Gastroesophageal sphincter (tissue), 4 donors: ENCODE measurements at regions not wholly inside any gene's neighbourhood (a gene's known extent, or its start where the extent isn't known, plus 50 kb on each side); places are given as distances from the start of the nearest gene placed in this dataset.

ENCODE experiments used
- ATAC-seq: fragments of 150-250 bp; one replicate; pipeline ENCODE4 v1.9.1; 2016; ENCODE audit warnings: mild to moderate bottlenecking, moderate library complexity
- H3K27ac ChIP-seq, 4 donors: fragments of 200-600 bp; sonication (generic) in 3 of 4; 1 replicate in 3 of 4; 2 replicates in 1 of 4; pipeline ENCODE4 v1.5.1; 2016 to 2019
- H3K27me3 ChIP-seq: fragments of 200-600 bp; sonication (generic); one replicate; pipeline ENCODE4 v1.5.1; 2019
- H3K36me3 ChIP-seq, 2 donors: fragments of 200-600 bp; sonication (generic); one replicate each; pipeline ENCODE4 v1.5.1; 2019; ENCODE audit warnings: control low read depth in 1 of 2
- H3K4me1 ChIP-seq, 3 donors: fragments of 200-600 bp; sonication (generic); 1 replicate in 2 of 3; 2 replicates in 1 of 3; pipeline ENCODE4 v1.5.1; 2016 to 2019; ENCODE audit warnings: control low read depth in 2 of 3
- H3K4me3 ChIP-seq, 2 donors: fragments of 200-600 bp; sonication (generic); one replicate each; pipeline ENCODE4 v1.5.1; 2019; ENCODE audit warnings: mild to moderate bottlenecking in 1 of 2, moderate library complexity in 1 of 2
- H3K9me3 ChIP-seq, 3 donors: fragments of 200-600 bp; sonication (generic); one replicate each; pipeline ENCODE4 v1.5.1; 2017 to 2019; ENCODE audit warnings: control low read depth in 2 of 3
- EP300 ChIP-seq: sonication (generic); formaldehyde crosslinking; IDR thresholded peaks from one replicate; pipeline ENCODE4 v1.6.1; 2017; ENCODE audit warnings: antibody characterized with exemption, mild to moderate bottlenecking
- POLR2A ChIP-seq, 2 donors: fragments of 450-650 bp; IDR thresholded peaks; one replicate each; pipeline ENCODE4 v1.6.1; 2017; ENCODE audit warnings: antibody characterized with exemption in 2 of 2, mild to moderate bottlenecking in 2 of 2, moderate library complexity in 1 of 2
- POLR2AphosphoS5 ChIP-seq: sonication (generic); formaldehyde crosslinking; IDR thresholded peaks from one replicate; pipeline ENCODE4 v1.6.1; 2017; ENCODE audit warnings: antibody characterized with exemption
- WGBS, 2 donors: methylation state at CpG; one replicate each; pipeline ENCODE4 v1.1.5; 2018; ENCODE audit warnings: low coverage in 1 of 2; 5-methylcytosine and 5-hydroxymethylcytosine counted together
- TF ChIP-seq, protein P1 (sequence below), 4 experiments: fragments of 200-600 bp in 2 of 4; fragments of 450-650 bp in 2 of 4; sonication (generic) in 1 of 4; IDR thresholded peaks; one replicate each; pipeline ENCODE4 v1.5.1; 2017 to 2019; ENCODE audit warnings: antibody characterized with exemption in 4 of 4, mild to moderate bottlenecking in 2 of 4, moderate library complexity in 2 of 4

DNA sequence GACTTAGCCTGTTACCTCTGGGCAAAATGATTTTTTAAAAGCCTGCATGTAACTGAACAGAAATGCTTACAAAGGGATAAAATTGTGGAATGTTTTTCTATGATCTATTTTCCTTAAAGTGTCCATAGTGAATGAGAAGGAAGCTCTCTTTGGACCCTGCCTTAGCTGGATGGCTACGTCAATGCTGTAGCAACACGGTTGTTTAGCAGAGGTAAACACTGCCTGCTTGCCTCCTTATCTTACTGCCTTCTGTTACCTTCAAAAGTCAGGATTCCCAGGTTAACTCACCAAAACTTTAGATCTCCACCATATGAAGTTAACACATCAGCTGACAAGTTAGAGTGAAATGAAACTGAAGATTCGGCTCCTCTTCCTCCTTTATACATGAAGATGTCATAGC lies 402.6 kb downstream of the SAMD5 start:
- ATAC-seq = no peak
- Histone ChIP-seq H3K27ac (no peak overlapping the region), H3K27me3 (no peaks in the 10 kb centered on the region), H3K4me3 (no peak overlapping the region), H3K4me1 (no peaks in the 10 kb centered on the region), H3K9me3 (no peaks in the 10 kb centered on the region), H3K36me3 (no peaks in the 10 kb centered on the region)
- 95 to 96% methylated on average over 3 of the region's 3 CpGs for WGBS, 2 donors
- TF ChIP-seq, protein P1, sequence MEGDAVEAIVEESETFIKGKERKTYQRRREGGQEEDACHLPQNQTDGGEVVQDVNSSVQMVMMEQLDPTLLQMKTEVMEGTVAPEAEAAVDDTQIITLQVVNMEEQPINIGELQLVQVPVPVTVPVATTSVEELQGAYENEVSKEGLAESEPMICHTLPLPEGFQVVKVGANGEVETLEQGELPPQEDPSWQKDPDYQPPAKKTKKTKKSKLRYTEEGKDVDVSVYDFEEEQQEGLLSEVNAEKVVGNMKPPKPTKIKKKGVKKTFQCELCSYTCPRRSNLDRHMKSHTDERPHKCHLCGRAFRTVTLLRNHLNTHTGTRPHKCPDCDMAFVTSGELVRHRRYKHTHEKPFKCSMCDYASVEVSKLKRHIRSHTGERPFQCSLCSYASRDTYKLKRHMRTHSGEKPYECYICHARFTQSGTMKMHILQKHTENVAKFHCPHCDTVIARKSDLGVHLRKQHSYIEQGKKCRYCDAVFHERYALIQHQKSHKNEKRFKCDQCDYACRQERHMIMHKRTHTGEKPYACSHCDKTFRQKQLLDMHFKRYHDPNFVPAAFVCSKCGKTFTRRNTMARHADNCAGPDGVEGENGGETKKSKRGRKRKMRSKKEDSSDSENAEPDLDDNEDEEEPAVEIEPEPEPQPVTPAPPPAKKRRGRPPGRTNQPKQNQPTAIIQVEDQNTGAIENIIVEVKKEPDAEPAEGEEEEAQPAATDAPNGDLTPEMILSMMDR (IDR thresholded peaks at IDR 0.05) = no peak
- TF ChIP-seq EP300 (no peak), POLR2A (IDR thresholded peaks at IDR 0.05) (no peak), POLR2AphosphoS5 (no peak)

DNA sequence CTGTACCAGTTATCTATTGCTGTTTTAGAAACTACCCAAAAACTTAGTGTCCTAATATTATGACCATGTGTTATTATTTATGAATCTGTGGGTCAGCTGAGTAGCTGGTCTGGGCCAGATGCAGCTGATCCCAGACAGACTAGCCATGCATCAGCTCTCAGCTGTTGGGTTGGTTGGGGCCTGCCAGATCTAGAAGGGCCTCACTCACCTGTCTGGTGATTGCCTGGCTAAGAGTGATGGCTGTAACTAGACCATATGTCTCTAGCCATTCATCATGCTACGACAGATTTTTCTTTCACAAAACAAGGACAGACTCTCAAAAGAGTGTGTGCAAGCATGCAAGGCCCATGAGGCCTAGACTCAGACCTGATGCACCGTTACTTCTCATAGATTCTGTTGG lies 403.2 kb downstream of the SAMD5 start:
- Histone ChIP-seq H3K9me3 (no peaks in the 10 kb centered on the region), H3K36me3 (no peaks in the 10 kb centered on the region), H3K4me3 (no peak overlapping the region), H3K27me3 (no peaks in the 10 kb centered on the region), H3K27ac (no peak overlapping the region), H3K4me1 (no peaks in the 10 kb centered on the region)
- WGBS, 2 donors = 81 to 100% methylated on average over 1 of the region's 2 CpGs
- no peak for ATAC-seq
- TF ChIP-seq POLR2A (IDR thresholded peaks at IDR 0.05) (no peak), EP300 (no peak), POLR2AphosphoS5 (no peak)
- TF ChIP-seq, protein P1 (IDR thresholded peaks at IDR 0.05) = no peak

DNA sequence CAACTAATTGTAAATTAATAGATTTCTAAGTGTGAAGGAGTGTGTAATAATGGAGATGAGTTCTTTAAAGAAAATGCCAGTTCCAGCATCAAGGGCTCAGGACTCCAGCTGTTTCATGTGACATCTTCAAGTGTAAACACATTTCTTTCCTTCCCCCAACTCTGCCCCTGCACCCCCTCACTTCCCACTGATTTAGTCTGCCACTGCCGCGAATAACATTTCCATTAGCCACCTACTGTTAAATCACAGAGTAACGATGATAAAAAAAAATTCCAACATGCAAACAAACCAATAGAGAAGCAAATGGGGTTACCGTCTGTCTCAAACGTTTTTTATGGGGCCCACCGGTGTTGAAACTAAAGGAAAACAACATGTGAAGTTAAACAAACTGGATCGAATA lies 414.3 kb downstream of the SAMD5 start:
- TF ChIP-seq POLR2A (IDR thresholded peaks at IDR 0.05) = no peak
- no peaks in the 10 kb centered on the region for H3K36me3 ChIP-seq
- H3K27ac ChIP-seq = no peak overlapping the region
- WGBS, 2 donors = 22 to 35% methylated on average over 7 of the region's 7 CpGs
- no peak overlapping the region for H3K4me3 ChIP-seq
- no peaks in the 10 kb centered on the region for H3K27me3 ChIP-seq
- no peak for ATAC-seq
- H3K4me1 ChIP-seq = no peaks in the 10 kb centered on the region
- peaks cover 0 to 21% (median 0%) of the 10 kb centered on the region in 3 donors for H3K9me3 ChIP-seq

DNA sequence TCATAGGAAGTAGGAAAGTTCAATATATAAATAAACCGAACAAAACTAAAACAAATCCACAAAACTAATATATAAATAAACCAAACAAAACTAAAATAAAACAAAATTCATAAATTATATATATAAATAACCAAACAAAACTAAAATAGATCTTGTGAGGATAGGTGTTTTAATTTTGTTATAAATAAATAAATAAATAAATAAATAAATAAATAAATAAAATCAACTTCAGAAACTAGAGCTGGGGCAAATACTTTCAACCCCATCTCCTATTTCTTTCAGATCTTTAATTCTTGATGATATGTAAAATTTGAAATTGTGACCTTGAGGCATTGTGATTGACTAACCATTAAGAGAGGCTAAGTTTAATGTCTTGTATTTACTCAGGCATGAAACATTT lies 416.1 kb downstream of the SAMD5 start:
- Histone ChIP-seq H3K27me3 (no peaks in the 10 kb centered on the region), H3K4me1 (no peaks in the 10 kb centered on the region), H3K9me3 (peaks cover 0 to 32% (median 0%) of the 10 kb centered on the region in 3 donors), H3K4me3 (no peak overlapping the region), H3K27ac (no peak overlapping the region), H3K36me3 (no peaks in the 10 kb centered on the region)
- TF ChIP-seq EP300 = no peak
- TF ChIP-seq POLR2AphosphoS5 = no peak
- TF ChIP-seq, protein P1 (IDR thresholded peaks at IDR 0.05) = no peak
- no peak for TF ChIP-seq POLR2A (IDR thresholded peaks at IDR 0.05)
- 86 to 100% methylated on average over 1 of the region's 1 CpG for WGBS, 2 donors
- ATAC-seq = no peak

DNA sequence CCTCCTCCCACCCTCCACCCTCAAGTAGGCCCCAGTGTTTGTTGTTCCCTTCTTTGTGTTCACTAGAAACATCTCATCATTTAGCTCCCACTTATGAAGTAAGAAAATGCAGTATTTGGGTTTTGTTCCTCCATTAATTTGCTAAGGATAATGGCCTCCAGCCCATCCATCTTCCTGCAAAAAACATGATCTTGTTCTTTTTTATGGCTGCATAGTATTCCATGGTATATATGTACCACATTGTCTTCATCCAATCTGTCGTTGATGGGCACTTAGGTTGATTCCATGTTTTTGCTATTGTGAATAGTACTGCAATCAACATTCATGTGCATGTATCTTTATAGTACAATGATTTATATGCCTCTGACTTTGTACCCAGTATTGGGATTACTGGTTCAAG lies 416.8 kb upstream of the SASH1 start:
- H3K4me1 ChIP-seq = no peaks in the 10 kb centered on the region
- no peaks in the 10 kb centered on the region for H3K36me3 ChIP-seq
- peaks cover 0 to 32% (median 0%) of the 10 kb centered on the region in 3 donors for H3K9me3 ChIP-seq
- H3K27ac ChIP-seq = no peak overlapping the region
- WGBS, 2 donors = 77 to 89% methylated on average over 1 of the region's 1 CpG
- no peak for ATAC-seq
- no peaks in the 10 kb centered on the region for H3K27me3 ChIP-seq
- no peak for TF ChIP-seq EP300
- no peak overlapping the region for H3K4me3 ChIP-seq

DNA sequence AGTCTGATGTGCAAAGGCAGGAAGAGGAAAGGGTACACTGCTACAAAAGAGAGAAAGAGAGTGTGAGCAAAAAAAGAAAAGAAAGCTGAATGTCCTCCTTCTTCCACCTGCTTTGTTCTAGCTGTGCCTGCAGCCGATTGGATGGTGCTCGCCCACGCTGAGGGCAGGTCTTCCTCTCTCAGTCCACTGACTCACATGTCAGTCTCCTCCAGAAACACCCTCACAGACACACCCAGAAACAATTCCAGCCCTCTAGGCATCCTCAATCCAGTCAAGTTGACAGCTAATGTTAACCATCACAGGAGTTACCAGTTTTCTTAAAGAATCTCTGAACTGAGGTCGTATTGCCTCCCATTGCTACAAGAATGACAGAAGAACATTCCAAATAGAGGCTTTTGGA lies 411.9 kb upstream of the SASH1 start:
- Histone ChIP-seq H3K4me1 (no peaks in the 10 kb centered on the region), H3K36me3 (no peaks in the 10 kb centered on the region), H3K27ac (no peak overlapping the region), H3K4me3 (no peak overlapping the region), H3K27me3 (no peaks in the 10 kb centered on the region), H3K9me3 (peaks cover 0 to 20% (median 0%) of the 10 kb centered on the region in 3 donors)
- ATAC-seq = no peak
- 81 to 100% methylated on average over 2 to 4 of the region's 4 CpGs for WGBS, 2 donors
- TF ChIP-seq, protein P1 (IDR thresholded peaks at IDR 0.05) = no peak
- no peak for TF ChIP-seq POLR2A (IDR thresholded peaks at IDR 0.05)
- TF ChIP-seq EP300 = no peak
- TF ChIP-seq POLR2AphosphoS5 = no peak
